ENCODE measurements at regions not wholly inside any gene's neighbourhood (a gene's known extent, or its start where the extent isn't known, plus 50 kb on each side); places are given as distances from the start of the nearest gene placed in this dataset.

DNA sequence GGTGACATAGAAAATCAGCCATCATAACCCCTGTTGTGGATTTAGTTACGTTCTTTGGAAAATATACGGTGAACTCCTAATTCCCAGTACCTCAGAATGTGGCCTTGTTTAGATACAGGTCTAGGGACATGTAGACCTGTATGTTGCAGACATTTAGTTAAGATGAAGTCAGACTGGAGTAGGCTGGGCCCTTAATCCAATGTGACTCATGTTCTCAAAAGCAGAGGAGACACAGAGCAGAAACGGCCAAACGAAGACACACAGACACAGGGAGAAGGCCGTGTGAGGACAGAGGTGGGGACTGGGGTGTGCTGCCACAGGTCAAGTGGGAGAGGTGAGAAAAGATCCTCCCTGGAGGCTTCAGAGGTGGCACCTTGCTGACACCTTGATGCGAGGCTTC is 119.0 kb upstream of the PROK2 start:
- POLR2A ChIA-PET: no interaction called here

DNA sequence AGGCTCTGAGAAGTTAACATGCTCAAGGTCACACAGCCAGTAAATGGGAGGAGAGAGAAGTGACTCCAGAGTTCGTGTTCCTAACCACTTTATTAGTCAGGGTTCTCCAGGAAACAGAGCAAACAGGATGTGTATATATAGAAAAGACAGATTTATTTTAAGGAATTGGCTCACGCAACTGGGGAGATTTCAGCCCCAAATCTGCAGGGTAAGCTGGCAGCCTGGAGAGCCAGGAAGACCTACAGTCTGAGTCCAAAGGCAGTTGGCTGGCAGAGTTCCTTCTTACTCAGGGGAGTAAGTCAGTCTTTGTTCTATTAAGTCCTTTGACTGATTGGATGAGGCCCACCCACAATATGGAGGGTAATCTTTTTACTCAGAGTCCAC is 118.2 kb upstream of the PROK2 start:
- TF ChIP-seq, protein P1, sequence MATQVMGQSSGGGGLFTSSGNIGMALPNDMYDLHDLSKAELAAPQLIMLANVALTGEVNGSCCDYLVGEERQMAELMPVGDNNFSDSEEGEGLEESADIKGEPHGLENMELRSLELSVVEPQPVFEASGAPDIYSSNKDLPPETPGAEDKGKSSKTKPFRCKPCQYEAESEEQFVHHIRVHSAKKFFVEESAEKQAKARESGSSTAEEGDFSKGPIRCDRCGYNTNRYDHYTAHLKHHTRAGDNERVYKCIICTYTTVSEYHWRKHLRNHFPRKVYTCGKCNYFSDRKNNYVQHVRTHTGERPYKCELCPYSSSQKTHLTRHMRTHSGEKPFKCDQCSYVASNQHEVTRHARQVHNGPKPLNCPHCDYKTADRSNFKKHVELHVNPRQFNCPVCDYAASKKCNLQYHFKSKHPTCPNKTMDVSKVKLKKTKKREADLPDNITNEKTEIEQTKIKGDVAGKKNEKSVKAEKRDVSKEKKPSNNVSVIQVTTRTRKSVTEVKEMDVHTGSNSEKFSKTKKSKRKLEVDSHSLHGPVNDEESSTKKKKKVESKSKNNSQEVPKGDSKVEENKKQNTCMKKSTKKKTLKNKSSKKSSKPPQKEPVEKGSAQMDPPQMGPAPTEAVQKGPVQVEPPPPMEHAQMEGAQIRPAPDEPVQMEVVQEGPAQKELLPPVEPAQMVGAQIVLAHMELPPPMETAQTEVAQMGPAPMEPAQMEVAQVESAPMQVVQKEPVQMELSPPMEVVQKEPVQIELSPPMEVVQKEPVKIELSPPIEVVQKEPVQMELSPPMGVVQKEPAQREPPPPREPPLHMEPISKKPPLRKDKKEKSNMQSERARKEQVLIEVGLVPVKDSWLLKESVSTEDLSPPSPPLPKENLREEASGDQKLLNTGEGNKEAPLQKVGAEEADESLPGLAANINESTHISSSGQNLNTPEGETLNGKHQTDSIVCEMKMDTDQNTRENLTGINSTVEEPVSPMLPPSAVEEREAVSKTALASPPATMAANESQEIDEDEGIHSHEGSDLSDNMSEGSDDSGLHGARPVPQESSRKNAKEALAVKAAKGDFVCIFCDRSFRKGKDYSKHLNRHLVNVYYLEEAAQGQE (IDR thresholded peaks at IDR 0.05; ENCODE audit: low read depth, low read length): no peak
- TF ChIP-seq GABPA (IDR thresholded peaks at IDR 0.05; ENCODE audit: low read depth) (no peak), RFX5 (IDR thresholded peaks at IDR 0.05; ENCODE audit: low read length) (no peak), CHD2 (IDR thresholded peaks at IDR 0.05; ENCODE audit: low read length, partially characterized antibody) (no peak)
- 19% methylated on average over 2 of the region's 2 CpGs for WGBS (ENCODE audit: low lambda C conversion rate)

More for the DNA sequence above, 119.0 kb upstream of the PROK2 start:
- Histone ChIP-seq H3K79me2 (ENCODE audit: insufficient read depth) (no peaks in the 10 kb centered on the region), H3K27ac (ENCODE audit: low read depth in 2 of 2, low read length in 1 of 2) (no peak overlapping the region), H3F3A (replicated peaks; ENCODE audit: insufficient read depth) (no peaks in the 10 kb centered on the region), H3K4me2 (no peak overlapping the region), H3K4me1 (ENCODE audit: control insufficient read depth in 1 of 2, insufficient read depth in 2 of 2, low read depth in 1 of 2, low read length in 1 of 2) (peaks cover 0 to 16% of the 10 kb centered on the region in 2 experiments; a peak in 1 of 4 replicates), H3K27me3 (ENCODE audit: insufficient read depth) (no peaks in the 10 kb centered on the region), H2AFZ (ENCODE audit: low read depth) (no peak overlapping the region), H3K9me2 (no peaks in the 10 kb centered on the region), H3K9ac (no peak overlapping the region), H4K20me1 (ENCODE audit: insufficient read depth) (no peaks in the 10 kb centered on the region), H3K36me3 (replicated peaks in 1 of 2; ENCODE audit: control insufficient read depth in 1 of 2, insufficient read depth in 2 of 2, low read length in 1 of 2) (no peaks in the 10 kb centered on the region), H3K9me3 (no peaks in the 10 kb centered on the region), H3K4me3 (ENCODE audit: low read depth in 2 of 2, low read length in 1 of 2) (no peak overlapping the region)
- no peak for TF ChIP-seq ELF1 (IDR thresholded peaks at IDR 0.05)
- no peak for TF ChIP-seq EZH2phosphoT487 (IDR thresholded peaks at IDR 0.05; ENCODE audit: borderline replicate concordance, low read depth)
- TF ChIP-seq, protein P2, sequence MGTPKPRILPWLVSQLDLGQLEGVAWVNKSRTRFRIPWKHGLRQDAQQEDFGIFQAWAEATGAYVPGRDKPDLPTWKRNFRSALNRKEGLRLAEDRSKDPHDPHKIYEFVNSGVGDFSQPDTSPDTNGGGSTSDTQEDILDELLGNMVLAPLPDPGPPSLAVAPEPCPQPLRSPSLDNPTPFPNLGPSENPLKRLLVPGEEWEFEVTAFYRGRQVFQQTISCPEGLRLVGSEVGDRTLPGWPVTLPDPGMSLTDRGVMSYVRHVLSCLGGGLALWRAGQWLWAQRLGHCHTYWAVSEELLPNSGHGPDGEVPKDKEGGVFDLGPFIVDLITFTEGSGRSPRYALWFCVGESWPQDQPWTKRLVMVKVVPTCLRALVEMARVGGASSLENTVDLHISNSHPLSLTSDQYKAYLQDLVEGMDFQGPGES (IDR thresholded peaks at IDR 0.05; ENCODE audit: low read depth, low read length): no peak
- TF ChIP-seq FOXJ3 (CRISPR knock-in tag; IDR thresholded peaks at IDR 0.05): no peak
- TF ChIP-seq, protein P3, sequence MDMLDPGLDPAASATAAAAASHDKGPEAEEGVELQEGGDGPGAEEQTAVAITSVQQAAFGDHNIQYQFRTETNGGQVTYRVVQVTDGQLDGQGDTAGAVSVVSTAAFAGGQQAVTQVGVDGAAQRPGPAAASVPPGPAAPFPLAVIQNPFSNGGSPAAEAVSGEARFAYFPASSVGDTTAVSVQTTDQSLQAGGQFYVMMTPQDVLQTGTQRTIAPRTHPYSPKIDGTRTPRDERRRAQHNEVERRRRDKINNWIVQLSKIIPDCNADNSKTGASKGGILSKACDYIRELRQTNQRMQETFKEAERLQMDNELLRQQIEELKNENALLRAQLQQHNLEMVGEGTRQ (IDR thresholded peaks at IDR 0.05; ENCODE audit: borderline replicate concordance, low read depth, low read length): no peak
- TF ChIP-seq RAD21 (IDR thresholded peaks at IDR 0.05; ENCODE audit: low read length): no peak
- no peak for TF ChIP-seq MEF2A (IDR thresholded peaks at IDR 0.05; ENCODE audit: borderline replicate concordance, low read depth)
- TF ChIP-seq, protein P4, sequence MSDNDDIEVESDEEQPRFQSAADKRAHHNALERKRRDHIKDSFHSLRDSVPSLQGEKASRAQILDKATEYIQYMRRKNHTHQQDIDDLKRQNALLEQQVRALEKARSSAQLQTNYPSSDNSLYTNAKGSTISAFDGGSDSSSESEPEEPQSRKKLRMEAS (IDR thresholded peaks at IDR 0.05; ENCODE audit: low read depth): no peak
- CTCF ChIA-PET: no interaction called here
- 50% methylated on average over 5 of the region's 6 CpGs for WGBS (ENCODE audit: low lambda C conversion rate)
- DNase-seq: no peak

More for the DNA sequence above, 118.2 kb upstream of the PROK2 start:
- H3K4me2 ChIP-seq: no peak overlapping the region
- no peak overlapping the region for H3K4me3 ChIP-seq (ENCODE audit: low read depth in 2 of 2, low read length in 1 of 2)
- H3F3A ChIP-seq (replicated peaks; ENCODE audit: insufficient read depth): no peaks in the 10 kb centered on the region
- no peak overlapping the region for H3K27ac ChIP-seq (ENCODE audit: low read depth in 2 of 2, low read length in 1 of 2)
- H2AFZ ChIP-seq (ENCODE audit: low read depth): no peak overlapping the region
- ChIA-PET CTCF (interaction anchor here (1.5 kb wide), 1 partner anchor 27 kb away, joined by 8 read pairs; no protein-coding TSS in a partner anchor), POLR2A (no interaction called here)
- H4K20me1 ChIP-seq (ENCODE audit: insufficient read depth): no peaks in the 10 kb centered on the region
- H3K79me2 ChIP-seq (ENCODE audit: insufficient read depth): no peaks in the 10 kb centered on the region
- H3K36me3 ChIP-seq (replicated peaks in 1 of 2; ENCODE audit: control insufficient read depth in 1 of 2, insufficient read depth in 2 of 2, low read length in 1 of 2): no peaks in the 10 kb centered on the region
- no peaks in the 10 kb centered on the region for H3K27me3 ChIP-seq (ENCODE audit: insufficient read depth)
- DNase-seq: no peak
- H3K9ac ChIP-seq: no peak overlapping the region
- H3K9me3 ChIP-seq: no peaks in the 10 kb centered on the region
- H3K4me1 ChIP-seq (ENCODE audit: control insufficient read depth in 1 of 2, insufficient read depth in 2 of 2, low read depth in 1 of 2, low read length in 1 of 2): peaks cover 0 to 11% of the 10 kb centered on the region in 2 experiments; a peak in 1 of 4 replicates
- no peaks in the 10 kb centered on the region for H3K9me2 ChIP-seq
